ENCODE measurements at regions not wholly inside any gene's neighbourhood (a gene's known extent, or its start where the extent isn't known, plus 50 kb on each side); places are given as distances from the start of the nearest gene placed in this dataset.

GRCh38 chr1:239812580-239812979, 279.1 kb upstream of the FMN2 start:
- no peak overlapping the region for H3K4me3 ChIP-seq (replicated peaks in 1 of 3; ENCODE audit: low read depth in 2 of 3, low read length in 3 of 3)
- no peak overlapping the region for H3K9ac ChIP-seq (ENCODE audit: insufficient read depth, low read length, poor library complexity, severe bottlenecking)
- no peaks in the 10 kb centered on the region for H4K20me1 ChIP-seq (ENCODE audit: insufficient read depth, low read length)
- H2AFZ ChIP-seq (ENCODE audit: insufficient read depth, low read depth, low read length, poor library complexity, severe bottlenecking): no peak overlapping the region
- no peaks in the 10 kb centered on the region for H3K36me3 ChIP-seq (replicated peaks in 1 of 2; ENCODE audit: control insufficient read depth in 1 of 2, insufficient read depth in 2 of 2, low read length in 2 of 2)
- no peaks in the 10 kb centered on the region for H3K36me3 Mint-ChIP-seq
- no peaks in the 10 kb centered on the region for H3K9me3 ChIP-seq (replicated peaks in 1 of 2; ENCODE audit: control insufficient read depth in 1 of 2, insufficient read depth in 1 of 2, low read length in 2 of 2)
- peaks cover 0 to 2% (median 1%) of the 10 kb centered on the region in 3 donors for H3K27me3 Mint-ChIP-seq (ENCODE audit: low read depth in 3 of 3)
- peaks cover 30% of the 10 kb centered on the region for H3K4me1 Mint-ChIP-seq
- H3K4me1 ChIP-seq (ENCODE audit: control insufficient read depth in 1 of 2, insufficient read depth in 2 of 2, low read length in 2 of 2): peaks cover 22% of the 10 kb centered on the region in 2 donors
- H3K27ac Mint-ChIP-seq: no peak overlapping the region
- intact Hi-C loops (cut with micrococcal nuclease): no loop called here
- no peaks in the 10 kb centered on the region for H3K79me2 ChIP-seq (ENCODE audit: insufficient read depth, low read length)
- H3K4me3 Mint-ChIP-seq: no peak overlapping the region
- H3K27ac ChIP-seq (ENCODE audit: low read depth in 1 of 2, low read length in 2 of 2): no peak overlapping the region
- H3K9me3 Mint-ChIP-seq: peaks cover 0 to 2% (median 0%) of the 10 kb centered on the region in 7 donors
- 80% methylated on average over 1 of the region's 1 CpG for WGBS (ENCODE audit: insufficient coverage)
- DNase-seq: no peak
- TF ChIP-seq CTCF (IDR thresholded peaks at IDR 0.05): no peak
- no peaks in the 10 kb centered on the region for H3K27me3 ChIP-seq (ENCODE audit: control insufficient read depth in 2 of 2, insufficient read depth in 2 of 2, low read length in 2 of 2)
- no peak overlapping the region for H3K4me2 ChIP-seq (replicated peaks; ENCODE audit: extremely low read depth, low read length, poor library complexity, severe bottlenecking)

- Histone ChIP-seq H3K27ac (ENCODE audit: low read depth in 1 of 2, low read length in 2 of 2) (no peak overlapping the region), H3K4me1 (ENCODE audit: control insufficient read depth in 1 of 2, insufficient read depth in 2 of 2, low read length in 2 of 2) (peaks cover 26 to 28% of the 10 kb centered on the region in 2 donors), H3K27me3 (ENCODE audit: control insufficient read depth in 2 of 2, insufficient read depth in 2 of 2, low read length in 2 of 2) (no peaks in the 10 kb centered on the region), H4K20me1 (ENCODE audit: insufficient read depth, low read length) (no peaks in the 10 kb centered on the region), H3K9me3 (replicated peaks in 1 of 2; ENCODE audit: control insufficient read depth in 1 of 2, insufficient read depth in 1 of 2, low read length in 2 of 2) (no peaks in the 10 kb centered on the region), H3K4me2 (replicated peaks; ENCODE audit: extremely low read depth, low read length, poor library complexity, severe bottlenecking) (no peak overlapping the region), H3K4me3 (replicated peaks in 1 of 3; ENCODE audit: low read depth in 2 of 3, low read length in 3 of 3) (no peak overlapping the region), H3K79me2 (ENCODE audit: insufficient read depth, low read length) (no peaks in the 10 kb centered on the region), H3K9ac (ENCODE audit: insufficient read depth, low read length, poor library complexity, severe bottlenecking) (no peak overlapping the region), H3K36me3 (replicated peaks in 1 of 2; ENCODE audit: control insufficient read depth in 1 of 2, insufficient read depth in 2 of 2, low read length in 2 of 2) (no peaks in the 10 kb centered on the region), H2AFZ (ENCODE audit: insufficient read depth, low read depth, low read length, poor library complexity, severe bottlenecking) (no peak overlapping the region)
- Mint-ChIP-seq H3K27ac (peak overlapping the region in 1 of 7 donors; percentile 69), H3K36me3 (no peaks in the 10 kb centered on the region), H3K4me1 (peaks cover 36% of the 10 kb centered on the region), H3K27me3 (ENCODE audit: low read depth in 3 of 3) (peaks cover 0 to 2% (median 1%) of the 10 kb centered on the region in 3 donors), H3K4me3 (no peak overlapping the region), H3K9me3 (peaks cover 0 to 2% (median 0%) of the 10 kb centered on the region in 7 donors)
- TF ChIP-seq CTCF (IDR thresholded peaks at IDR 0.05): no peak
- 67% methylated on average over 2 of the region's 8 CpGs for WGBS (ENCODE audit: insufficient coverage)
- intact Hi-C loops (cut with micrococcal nuclease): no loop called here
- DNase-seq: peak in 2 of 3 donors; percentile 23 to 48
These were observed 277.3 kb upstream of the FMN2 start for GRCh38 chr1:239814306-239814881.

Data from CD14-positive monocyte (primary cell).